ENCODE measurements at regions not wholly inside any gene's neighbourhood (a gene's known extent, or its start where the extent isn't known, plus 50 kb on each side); places are given as distances from the start of the nearest gene placed in this dataset.
"Not testable (repeated sequence)": the region's sequence is repeated elsewhere in the genome, so short reads cannot be mapped to it uniquely, and the experiment has no call there.

DNA sequence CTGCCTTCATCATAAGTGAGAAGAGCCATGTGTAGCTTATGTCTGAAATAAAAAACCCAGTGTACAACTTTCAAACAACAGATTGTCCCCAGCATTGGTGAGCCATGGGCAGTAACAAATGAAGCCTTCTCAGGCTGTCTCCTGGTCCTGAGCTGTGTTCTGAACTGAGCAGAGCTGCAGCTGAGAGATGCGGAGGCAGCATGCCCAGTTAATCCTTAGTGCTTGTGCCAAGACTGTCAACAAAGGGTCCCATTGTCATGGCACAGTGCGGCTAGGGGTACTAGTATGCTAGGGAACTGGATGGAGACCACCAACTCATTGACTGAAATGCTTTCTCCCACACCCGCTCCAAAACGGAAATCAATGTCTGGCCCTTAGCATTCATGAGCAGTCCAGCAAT is 154.3 kb downstream of the RMST start:
- no peak for DNase-seq (ENCODE audit: low spot score)

DNA sequence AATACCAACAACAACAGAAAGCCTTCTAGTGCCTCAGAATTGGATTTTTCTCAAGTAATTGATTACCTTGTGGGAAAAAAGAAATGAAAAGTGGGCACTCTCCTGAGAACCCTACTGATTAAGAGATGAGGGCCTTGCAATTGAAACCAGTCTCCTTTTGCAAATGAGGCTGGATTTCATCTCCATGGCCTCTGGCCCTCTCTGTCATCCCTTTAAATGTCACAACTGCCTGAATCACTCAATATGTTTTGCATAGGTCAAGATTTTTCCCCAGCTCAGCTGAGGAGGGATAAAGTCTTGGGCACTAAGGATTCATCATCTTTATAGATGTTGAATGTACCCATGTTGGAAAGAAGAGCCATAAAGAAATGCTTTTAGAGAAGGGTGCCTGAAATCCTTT is 166.4 kb downstream of the RMST start:
- DNase-seq (ENCODE audit: low spot score) = no peak

DNA sequence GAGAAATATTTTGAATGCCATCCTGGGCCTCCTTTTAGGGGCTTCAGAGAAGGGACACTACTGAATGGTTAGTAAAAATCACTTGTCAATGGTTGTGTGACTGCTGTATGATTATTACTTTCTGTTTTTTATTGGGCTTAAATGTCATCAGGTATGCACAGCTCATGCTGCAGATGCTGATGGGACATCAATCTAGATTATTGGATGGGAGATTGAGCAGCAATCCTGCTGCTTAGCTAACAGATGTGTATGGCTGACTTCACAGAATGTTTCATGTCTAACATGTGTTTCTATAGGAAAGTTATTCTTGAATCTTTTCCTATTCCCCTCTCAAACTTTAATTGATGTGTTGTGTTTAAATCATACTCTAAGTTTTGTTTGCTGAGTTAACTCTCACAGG is 166.8 kb downstream of the RMST start:
- no peak for DNase-seq (ENCODE audit: low spot score)

DNA sequence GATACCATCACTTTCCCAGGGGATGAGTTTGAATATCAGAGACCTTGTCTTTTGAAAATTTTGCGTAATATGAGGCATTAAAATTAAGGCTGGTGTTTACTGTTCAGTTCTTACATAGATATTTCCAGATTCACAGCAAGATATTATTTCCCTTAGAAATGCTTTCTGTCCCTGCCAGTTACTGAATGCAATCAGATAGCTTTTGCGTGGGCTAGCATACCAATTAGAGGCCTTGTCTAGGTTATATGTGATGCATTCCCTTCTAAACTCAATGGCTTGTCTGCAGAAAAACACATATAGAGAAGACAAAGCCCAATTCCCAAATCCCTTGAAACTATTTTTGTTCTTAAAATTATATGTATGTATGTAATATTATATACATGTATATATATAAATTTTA is 167.8 kb downstream of the RMST start:
- no peak for DNase-seq (ENCODE audit: low spot score)

DNA sequence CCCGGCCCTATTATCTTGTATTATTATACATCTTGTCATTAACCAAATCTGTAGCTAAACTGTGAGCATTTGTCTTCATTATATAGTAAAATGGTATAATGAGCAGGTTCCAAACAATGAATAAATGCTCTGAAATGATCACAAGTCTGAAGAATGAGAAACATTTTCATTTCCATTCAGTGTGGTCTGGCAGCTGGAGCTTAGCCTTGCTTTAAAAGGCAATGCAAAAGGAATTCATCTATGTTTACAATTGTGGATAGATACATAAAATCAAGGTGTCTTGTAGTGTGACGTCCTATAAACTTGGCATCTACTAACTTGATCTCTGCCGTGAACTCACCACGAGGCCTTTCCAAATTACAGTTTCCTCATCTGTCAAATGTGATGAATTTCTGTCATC is 168.3 kb downstream of the RMST start:
- no peak for DNase-seq (ENCODE audit: low spot score)

DNA sequence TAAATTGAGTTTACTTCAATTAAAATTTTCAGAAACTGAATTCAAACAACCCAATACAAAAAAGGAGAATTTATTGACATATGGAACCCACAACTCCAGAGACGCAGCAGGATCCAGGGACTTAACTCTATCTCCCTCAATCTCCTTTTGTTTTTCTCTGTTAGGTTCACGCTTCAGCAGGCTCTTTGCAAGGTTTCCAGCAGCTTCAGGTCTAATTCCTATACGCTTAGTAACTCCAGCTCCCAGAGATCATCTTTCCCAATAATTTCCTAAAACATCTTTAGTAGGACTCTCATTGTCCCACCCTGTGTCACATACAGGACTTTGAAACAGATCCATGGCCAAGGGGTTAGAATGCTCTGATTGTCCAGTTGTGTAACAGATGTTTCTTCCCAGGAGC is 175.2 kb downstream of the RMST start:
- no peak for DNase-seq (ENCODE audit: low spot score)

DNA sequence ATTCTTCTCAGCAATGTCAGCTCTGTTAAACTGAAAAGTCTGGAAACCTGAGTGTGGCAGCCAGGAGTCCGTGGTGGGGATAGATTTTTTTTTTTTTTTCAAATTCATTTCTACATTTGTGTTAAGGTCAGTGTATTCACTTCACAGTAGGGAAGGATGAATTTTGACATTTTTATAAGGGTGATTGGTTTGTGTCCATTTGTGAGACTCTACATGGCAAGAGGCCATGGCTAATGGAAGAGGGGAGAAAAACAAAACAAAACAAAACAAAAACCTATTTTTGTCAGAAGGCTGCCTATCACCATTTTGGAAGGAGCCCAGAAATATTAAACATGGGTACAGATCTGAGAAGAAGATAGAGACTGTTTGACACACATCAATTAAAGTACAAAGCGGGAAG is 176.1 kb downstream of the RMST start:
- no peak for DNase-seq (ENCODE audit: low spot score)

DNA sequence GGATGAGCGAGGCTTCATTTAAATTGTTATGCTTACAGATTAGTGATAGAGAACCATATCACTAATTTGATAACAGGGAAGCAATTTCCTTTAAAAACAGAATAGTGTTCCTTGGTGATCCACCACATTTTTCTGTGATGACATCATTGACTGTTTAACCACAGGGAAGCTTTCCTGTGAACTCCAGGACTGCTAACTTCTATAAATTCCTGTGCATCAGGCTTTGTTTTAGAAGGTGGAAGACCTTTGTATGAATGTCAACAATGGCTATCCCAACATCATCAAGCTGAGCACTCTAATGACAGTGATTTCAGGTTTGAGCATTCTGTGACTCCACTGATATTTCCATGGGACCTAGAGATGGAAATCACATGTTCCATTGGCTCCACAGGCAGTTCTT is 177.1 kb downstream of the RMST start:
- DNase-seq (ENCODE audit: low spot score) = no peak

DNA sequence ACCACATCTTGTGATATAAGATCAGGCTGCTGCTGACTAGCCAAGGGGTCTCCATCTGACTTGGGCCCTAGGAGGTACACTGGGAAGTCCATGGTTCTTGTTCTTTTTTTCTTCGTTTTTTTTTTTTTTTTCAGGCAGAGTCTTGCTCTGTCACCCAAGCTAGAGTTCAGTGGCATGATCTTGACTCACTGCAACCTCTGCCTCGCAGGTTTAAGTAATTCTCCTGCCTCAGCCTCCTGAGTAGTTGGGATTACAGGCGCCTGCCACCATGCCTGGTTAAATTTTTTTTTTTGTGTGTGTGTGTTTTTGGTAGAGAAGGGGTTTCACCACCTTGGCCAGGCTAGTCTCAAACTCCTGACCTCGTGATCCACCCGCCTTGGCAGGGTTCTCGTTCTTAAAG is 178.2 kb downstream of the RMST start:
- no peak for DNase-seq (ENCODE audit: low spot score)

DNA sequence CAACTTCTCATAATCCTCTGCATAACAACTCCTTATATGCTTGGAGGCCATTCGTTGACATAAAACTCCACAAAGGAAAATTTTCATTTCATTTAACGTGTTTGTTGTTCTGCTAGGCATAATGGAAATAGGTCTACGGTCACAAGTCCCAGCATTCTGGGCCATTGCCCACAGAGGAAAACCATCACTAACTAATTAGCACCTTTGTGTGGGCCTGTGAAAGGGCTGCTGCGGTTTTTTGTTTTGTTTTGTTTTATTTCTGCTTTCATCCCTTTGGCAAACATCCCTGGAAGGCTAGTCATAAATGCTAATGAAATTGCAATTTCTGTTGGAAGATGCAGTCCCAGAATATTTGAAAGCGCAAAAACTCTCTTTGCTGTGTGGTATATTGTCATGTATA is 180.3 kb downstream of the RMST start:
- DNase-seq (ENCODE audit: low spot score) = no peak

DNA sequence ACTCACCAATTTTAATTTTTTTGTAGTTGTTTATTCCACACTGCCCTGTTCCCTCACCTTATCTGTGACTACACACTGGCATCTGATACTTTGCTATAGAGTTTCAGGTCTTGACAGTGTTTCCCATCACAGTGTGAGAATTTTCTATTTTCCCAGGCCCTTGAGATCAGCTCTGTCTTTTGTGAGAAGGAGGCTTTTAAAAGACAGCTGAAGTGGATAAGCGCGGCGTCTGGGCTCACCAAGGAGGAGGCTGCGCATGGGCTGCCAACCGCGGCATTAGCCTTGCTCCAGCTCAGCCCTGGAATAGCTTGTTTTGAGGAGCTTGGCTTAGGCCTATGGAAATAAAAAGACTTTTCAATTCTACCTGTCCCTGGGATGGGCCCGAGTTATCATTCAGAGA is 181.3 kb downstream of the RMST start:
- DNase-seq (ENCODE audit: low spot score) = no peak

DNA sequence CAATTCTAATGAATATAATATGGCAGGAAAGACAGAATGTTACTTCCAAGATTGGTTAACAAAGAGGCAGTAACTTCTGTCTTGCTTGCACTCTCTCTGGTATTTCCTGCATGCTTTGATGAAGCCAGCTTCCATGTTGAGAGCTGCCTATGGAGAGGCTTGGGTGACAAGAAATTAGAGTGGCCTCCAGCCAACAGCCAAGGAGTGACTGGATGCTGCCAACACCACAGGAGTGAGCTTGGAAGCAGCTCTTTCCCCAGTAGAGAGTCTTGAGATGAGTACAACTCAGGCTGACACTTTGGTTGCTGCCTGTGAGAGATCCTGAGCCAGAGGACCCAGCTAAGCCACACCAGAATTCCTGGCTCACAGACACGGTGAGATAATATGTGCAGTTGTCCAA is 183.1 kb downstream of the RMST start:
- no peak for DNase-seq (ENCODE audit: low spot score)

DNA sequence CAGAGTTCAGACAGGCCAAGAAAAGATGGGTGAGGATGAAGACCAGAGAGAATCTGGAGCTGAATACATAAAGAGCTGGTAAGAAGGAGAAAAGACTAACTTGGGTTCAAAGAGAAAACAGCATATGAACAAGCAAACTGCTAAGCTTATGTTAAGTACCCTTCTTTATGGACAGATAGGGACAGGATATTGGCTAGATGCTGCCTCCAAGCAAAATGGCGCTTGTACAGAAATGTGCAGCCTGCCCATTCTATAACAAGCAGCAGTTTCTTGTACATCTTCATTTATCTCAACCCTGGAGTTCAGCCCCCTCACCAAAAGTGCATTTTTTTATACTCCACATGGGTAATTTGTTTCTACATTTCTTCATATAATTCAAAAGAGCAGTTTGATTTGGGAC is 184.5 kb downstream of the RMST start:
- no peak for DNase-seq (ENCODE audit: low spot score)

DNA sequence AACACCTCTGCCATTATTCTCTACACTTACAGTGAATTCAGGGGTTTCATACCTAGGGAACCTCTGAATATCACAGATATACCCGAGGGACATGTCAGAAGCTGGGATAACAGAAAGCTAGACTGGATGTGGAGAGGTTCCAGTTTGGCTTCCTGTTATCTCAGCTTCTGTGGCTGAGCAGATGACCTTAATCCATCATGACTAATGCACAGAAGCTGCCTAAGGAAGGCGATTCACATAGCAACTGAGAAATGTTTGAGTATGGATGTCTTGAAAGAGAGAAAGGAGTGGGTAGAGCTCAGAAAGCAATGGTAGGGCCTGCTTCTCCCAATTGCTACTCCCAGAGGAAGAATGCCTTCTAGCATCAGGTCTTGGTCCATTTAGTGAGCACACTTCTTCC is 187.6 kb downstream of the RMST start:
- DNase-seq (ENCODE audit: low spot score) = no peak

DNA sequence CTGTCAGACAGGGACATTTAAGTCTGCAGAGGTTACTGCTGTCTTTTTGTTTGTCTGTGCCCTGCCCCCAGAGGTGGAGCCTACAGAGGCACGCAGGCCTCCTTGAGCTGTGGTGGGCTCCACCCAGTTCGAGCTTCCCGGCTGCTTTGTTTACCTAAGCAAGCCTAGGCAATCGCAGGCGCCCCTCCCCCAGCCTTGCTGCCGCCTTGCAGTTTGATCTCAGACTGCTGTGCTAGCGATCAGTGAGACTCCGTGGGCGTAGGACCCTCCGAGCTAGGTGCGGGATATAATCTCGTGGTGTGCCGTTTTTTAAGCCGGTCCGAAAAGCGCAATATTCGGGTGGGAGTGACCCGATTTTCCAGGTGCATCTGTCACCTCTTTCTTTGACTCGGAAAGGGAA is 193.9 kb downstream of the RMST start:
- not testable (repeated sequence) for DNase-seq (ENCODE audit: low spot score)

DNA sequence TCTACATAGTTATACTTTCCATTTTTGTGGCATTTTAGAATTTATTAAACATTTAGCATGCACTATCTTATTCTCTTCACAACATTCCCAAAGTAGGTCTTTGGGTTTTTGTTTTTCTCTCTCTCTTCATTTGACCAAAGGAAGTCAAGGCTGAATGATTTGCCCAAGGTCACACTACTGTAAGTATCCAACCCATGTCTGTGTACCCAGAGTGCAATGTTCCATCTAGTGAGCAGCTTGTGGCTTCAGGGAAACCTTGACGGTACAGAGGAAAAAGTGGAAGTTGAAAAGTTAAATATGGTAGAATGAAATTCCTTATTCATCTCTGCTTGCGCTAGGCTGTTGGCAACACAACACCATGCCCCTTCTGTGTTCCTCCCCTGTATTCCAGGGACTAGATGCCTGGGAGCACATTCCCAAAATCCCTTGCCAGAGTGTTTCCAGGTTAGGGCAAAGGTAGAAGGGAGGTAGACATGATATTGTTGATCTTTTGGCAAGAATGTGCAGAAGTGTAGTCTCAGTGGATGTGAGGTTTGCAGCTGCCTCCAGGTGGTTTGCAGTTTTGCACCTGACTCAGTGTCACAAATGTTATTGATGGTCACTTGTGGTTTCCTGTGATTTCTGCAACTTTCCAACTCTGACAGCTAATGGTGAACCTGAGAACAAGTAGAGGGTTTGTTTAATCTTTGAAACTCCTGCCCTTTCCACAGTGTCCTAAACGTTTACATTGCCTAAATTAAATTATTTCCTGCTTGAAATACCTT is 196.7 kb downstream of the RMST start:
- DNase-seq (ENCODE audit: low spot score) = no peak

DNA sequence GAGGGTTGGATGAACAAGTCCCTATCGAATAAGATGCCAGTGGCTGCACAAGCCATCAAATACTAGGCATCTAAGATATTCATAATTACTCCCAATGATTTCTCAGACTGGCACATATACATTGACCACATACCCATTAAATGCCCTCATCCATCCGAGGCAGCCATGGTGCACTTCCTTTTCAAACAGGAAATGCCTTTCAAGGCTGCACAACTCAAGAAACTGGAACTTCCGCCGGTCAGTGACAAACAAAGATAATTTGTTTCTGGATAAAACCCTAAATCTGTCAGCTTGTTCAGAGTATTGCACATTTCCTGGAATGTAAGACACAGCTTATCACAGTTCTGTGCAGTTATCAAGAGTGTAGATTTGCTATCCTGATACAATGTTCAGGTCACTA is 203.7 kb downstream of the RMST start:
- no peak for DNase-seq (ENCODE audit: low spot score)

DNA sequence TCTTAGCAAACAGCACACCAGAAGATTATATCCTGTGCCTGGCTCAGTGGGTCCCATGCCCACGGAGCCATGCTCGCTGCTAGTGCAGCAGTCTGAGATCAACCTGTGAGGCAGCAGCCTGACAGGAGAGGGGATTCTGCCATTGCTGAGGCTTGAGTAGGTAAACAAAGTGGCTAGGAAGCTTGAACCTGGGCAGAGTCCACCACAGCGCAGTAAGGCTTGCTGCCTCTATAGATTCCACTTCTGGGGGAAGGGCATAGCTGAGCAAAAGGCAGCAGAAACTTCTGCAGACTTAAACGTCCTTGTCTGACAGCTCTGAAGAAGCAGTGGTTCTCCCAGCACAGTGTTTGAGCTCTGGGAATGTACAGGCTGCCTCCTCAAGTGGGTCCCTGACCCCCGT is 210.3 kb downstream of the RMST start:
- DNase-seq (ENCODE audit: low spot score) = no peak

DNA sequence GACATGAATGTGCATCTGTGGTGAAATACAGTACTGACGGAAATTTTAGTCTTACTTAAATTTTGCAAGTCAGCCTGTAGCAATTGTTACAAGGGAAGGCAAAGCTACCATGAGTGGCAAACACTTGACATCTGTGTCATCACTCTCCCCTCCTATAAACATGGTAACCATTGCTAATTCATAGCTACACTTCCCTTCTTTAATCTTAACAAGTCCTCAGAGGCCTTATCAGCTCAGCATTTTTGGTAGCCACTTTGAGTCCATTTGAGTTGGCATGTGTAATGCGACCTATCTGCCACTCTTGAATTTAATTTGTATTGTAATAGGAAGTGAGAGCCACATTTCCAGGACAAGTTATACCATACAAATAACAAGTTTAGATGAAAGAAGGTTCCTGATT is 218.1 kb downstream of the RMST start:
- DNase-seq (ENCODE audit: low spot score) = no peak

DNA sequence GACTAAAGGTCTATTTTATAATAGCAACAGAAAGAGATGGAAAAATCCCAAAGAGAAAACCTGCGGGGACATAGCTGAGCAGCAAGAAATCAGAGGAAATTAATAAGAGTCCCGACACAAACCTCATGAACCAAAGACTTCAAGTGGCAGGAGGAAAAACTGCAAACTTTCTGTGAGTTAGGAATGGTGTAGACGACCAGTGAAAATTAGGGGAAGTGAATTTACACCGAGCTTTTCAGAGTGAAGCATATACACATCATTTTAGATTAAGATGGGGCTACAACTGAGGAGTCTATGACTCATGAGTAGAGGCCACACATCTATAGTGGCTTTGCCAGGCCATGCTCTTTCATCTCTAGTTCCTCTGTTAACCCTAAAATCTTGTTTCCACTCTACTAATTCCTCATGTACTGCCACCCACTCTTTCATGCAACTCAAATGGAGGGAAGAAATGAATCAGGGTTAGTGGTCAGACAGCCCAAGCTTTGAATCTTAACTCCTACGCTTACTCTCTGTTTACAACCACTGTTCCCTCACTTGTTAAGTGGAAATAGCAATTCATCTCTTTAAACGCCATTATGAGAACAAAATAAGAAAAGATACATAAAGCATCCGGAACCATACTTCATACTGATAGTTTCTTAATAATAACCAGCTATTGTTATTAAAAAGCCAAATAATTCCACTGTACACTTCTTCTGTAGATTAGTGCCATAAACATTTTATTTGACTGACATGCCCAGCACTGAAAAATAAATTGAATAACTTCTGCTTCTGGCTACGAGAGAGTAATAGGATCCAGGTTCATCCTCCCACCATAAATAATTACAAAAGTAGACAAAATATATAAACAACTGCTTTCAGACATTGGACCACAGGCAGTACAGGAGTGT is 219.3 kb downstream of the RMST start:
- no peak for DNase-seq (ENCODE audit: low spot score)

DNA sequence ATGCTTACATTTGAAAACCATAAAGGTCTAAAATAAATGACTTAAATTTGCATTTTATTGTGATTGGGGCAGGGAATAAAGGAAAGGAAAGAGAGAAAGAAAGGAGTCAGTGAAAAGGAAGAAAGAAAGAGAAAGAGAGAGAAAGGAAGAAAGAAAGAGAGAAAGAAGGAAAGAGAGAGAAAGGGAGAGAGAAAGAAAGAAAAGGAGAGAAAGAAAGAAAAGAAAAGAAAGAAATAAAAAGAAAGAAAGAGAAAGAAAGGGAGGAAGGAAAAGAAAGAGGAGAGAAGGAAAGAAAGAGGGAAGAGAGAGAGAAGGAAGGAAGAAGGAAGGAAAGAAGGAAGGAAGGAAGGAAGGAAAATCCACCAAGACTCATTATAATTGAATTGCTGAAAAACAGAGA is 222.8 kb downstream of the RMST start:
- no peak for DNase-seq (ENCODE audit: low spot score)

DNA sequence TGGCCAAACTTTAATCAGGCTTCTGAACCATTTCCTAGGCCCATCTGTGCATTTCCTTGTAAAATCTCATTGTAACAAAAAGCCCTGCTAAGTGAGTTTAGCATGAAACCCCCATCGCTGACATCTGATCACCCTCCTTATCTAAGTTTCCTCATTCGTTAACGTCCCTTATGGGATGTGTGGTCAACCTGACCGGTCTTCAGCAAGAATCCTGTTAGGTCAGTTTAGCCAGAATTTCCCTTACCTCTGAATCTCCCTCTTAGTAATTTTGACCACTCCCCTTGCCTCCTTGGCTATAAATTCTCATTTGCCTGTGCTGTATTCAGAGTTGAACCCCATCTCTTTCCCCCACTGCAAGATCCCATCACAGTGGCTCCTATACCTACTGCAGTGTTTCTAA is 239.3 kb downstream of the RMST start:
- DNase-seq (ENCODE audit: low spot score) = no peak

DNA sequence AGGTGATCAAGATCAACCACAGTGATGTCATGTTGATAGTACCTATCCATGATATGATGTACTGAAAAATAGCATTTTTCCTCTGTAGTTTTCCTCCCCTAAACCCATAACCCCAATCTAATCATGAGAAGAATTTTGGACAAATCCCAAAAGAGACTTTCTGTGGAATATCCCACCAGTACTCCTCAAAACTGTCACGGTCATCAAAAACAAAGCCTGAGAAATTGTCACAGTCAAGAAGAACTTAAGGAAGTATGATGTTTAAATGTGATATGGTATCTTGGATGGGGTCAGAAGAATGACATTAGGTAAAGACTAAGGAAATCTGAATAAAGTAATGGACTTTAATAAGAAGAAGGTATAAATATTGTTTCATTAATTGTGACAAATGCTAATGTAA is 248.8 kb downstream of the RMST start:
- DNase-seq (ENCODE audit: low spot score) = no peak

DNA sequence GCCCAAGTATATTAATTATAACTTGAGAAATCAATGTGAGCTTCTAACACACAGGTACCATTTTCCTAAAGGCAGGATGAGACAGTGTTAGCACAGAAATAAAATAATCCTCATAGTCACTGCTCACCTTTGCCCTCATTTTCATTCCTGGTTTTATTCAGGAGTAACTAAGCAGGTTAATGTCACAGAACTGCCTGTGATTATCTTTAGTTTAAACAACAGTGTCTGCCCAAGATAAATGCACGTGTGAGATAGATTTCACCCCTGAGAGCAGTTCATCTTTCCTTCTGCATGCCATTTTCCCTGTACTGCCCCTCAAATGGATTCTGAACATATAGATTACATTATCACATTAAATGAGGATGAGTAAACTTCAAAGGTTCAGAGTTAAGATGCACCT is 250.7 kb downstream of the RMST start:
- DNase-seq (ENCODE audit: low spot score) = no peak

Measured in GM03348 (cell line).